T47D (cell line): ENCODE measurements at regions not wholly inside any gene's neighbourhood (a gene's known extent, or its start where the extent isn't known, plus 50 kb on each side); places are given as distances from the start of the nearest gene placed in this dataset.

Experiments
- DNase-seq, 2 experiments: peaks; one replicate each; pipeline versions ENCODE4 v3.0.0 to v3.0.0-alpha.2; 2011 to 2012; ENCODE audit warnings: low read depth in 1 of 2, low spot score in 1 of 2
- JUND ChIP-seq: IDR thresholded peaks from 2 replicates; pipeline ENCODE4 v1.6.1; 2012; ENCODE audit warnings: low read depth
- in situ Hi-C: cut with HindIII; loops from 2 replicates; pipeline ENCODE4 v1.10.0; 2016; ENCODE audit warnings: low sequenced_read_pairs, low pct_unique_long_range_greater_than_20kb

GRCh38 chr6:88558981-88559380 is 392.8 kb upstream of the CNR1 start:
- no peak for DNase-seq
- in situ Hi-C loops, result no loop called here

GRCh38 chr6:88556663-88557062 is 390.5 kb upstream of the CNR1 start:
- TF ChIP-seq JUND, result no peak
- DNase-seq, result no peak
- in situ Hi-C loops, result no loop called here

More at GRCh38 chr6:88558981-88559380, 392.8 kb upstream of the CNR1 start:
- TF ChIP-seq JUND, result no peak

GRCh38 chr6:88548891-88549505 is 382.9 kb upstream of the CNR1 start:
- DNase-seq, result no peak
- in situ Hi-C loops, result no loop called here
- no peak for TF ChIP-seq JUND

- in situ Hi-C loops, result no loop called here
- DNase-seq, result no peak
- TF ChIP-seq JUND, result no peak
These were observed 381.6 kb upstream of the CNR1 start for GRCh38 chr6:88547768-88548167.

- in situ Hi-C loops, result no loop called here
- no peak for DNase-seq
- TF ChIP-seq JUND, result no peak
These were observed 379.8 kb upstream of the CNR1 start for GRCh38 chr6:88545991-88546390.

GRCh38 chr6:88544986-88545612 is 379.0 kb upstream of the CNR1 start:
- in situ Hi-C loops, result no loop called here
- no peak for DNase-seq

GRCh38 chr6:88539295-88539764 is 373.2 kb upstream of the CNR1 start:
- no peak for DNase-seq
- in situ Hi-C loops, result no loop called here
- no peak for TF ChIP-seq JUND

More at GRCh38 chr6:88544986-88545612, 379.0 kb upstream of the CNR1 start:
- TF ChIP-seq JUND, result no peak

- TF ChIP-seq JUND, result no peak
- in situ Hi-C loops, result no loop called here
- DNase-seq, result no peak
These were observed 372.7 kb upstream of the CNR1 start for GRCh38 chr6:88538840-88539239.

GRCh38 chr6:88538130-88538706 is 372.1 kb upstream of the CNR1 start:
- TF ChIP-seq JUND, result no peak
- DNase-seq, result peak; percentile 13 to 54
- in situ Hi-C loops, result no loop called here

- in situ Hi-C loops, result no loop called here
- DNase-seq, result no peak
- TF ChIP-seq JUND, result no peak
These were observed 370.0 kb upstream of the CNR1 start for GRCh38 chr6:88536071-88536625.

- DNase-seq, result no peak
- in situ Hi-C loops, result no loop called here
- no peak for TF ChIP-seq JUND
These were observed 369.2 kb upstream of the CNR1 start for GRCh38 chr6:88535306-88535705.

GRCh38 chr6:88532241-88532860 is 366.2 kb upstream of the CNR1 start:
- no peak for TF ChIP-seq JUND
- in situ Hi-C loops, result no loop called here
- no peak for DNase-seq

- in situ Hi-C loops, result no loop called here
- DNase-seq, result no peak
- no peak for TF ChIP-seq JUND
These were observed 363.6 kb upstream of the CNR1 start for GRCh38 chr6:88529726-88530125.
